B cell (primary cell): ENCODE measurements at regions not wholly inside any gene's neighbourhood (a gene's known extent, or its start where the extent isn't known, plus 50 kb on each side); places are given as distances from the start of the nearest gene placed in this dataset.

Experiments used
- ATAC-seq: fragments of 200-7000 bp; cut with Tn5 transposase; one replicate; pipeline ENCODE4 v1.10.0; 2021; ENCODE audit warnings: low read depth, mild to moderate bottlenecking, moderate number of reproducible peaks, moderate library complexity
- CTCF ChIA-PET: fragments of 350-600 bp; sonication (Branson Sonifier 250); formaldehyde crosslinking; loops from one replicate; lab custom pipeline; 2021; ENCODE audit warnings: antibody characterized with exemption, inconsistent platforms; lab: Charles Lee
- POLR2A ChIA-PET: fragments of 350-600 bp; sonication (Branson Sonifier 250); formaldehyde crosslinking; loops from one replicate; lab custom pipeline; 2021; ENCODE audit warnings: antibody characterized with exemption; lab: Charles Lee
- DNase-seq: peaks from one replicate; pipeline ENCODE4 v3.0.0; 2013
- H2AFZ ChIP-seq: 2 replicates; pipeline ENCODE4 v1.6.1; 2012; ENCODE audit warnings: mild to moderate bottlenecking, low read depth, low read length; ENCODE audit not compliant: insufficient read depth, poor library complexity, severe bottlenecking
- H3K27ac ChIP-seq, 2 donors: 1 replicate in 1 of 2; 2 replicates in 1 of 2; pipeline ENCODE4 v1.5.1; 2012 to 2013; ENCODE audit warnings: low read length in 2 of 2, mild to moderate bottlenecking in 2 of 2, moderate library complexity in 1 of 2
- H3K27me3 ChIP-seq, 4 experiments: fragments of 200-600 bp in 1 of 4; sonication (generic) in 1 of 4; replicated peaks in 1 of 4; 1 replicate in 2 of 4; 2 replicates in 2 of 4; pipeline versions ENCODE4 v1.6.1 to v1.7.0; 2013 to 2016; ENCODE audit warnings: low read length in 3 of 4, mild to moderate bottlenecking in 2 of 4, mixed read lengths in 1 of 4, moderate library complexity in 1 of 4; ENCODE audit not compliant: insufficient read depth in 4 of 4, control insufficient read depth in 3 of 4; ENCODE audit errors: control extremely low read depth in 1 of 4
- H3K36me3 ChIP-seq, 2 experiments: replicated peaks in 1 of 2; 1 replicate in 1 of 2; 2 replicates in 1 of 2; pipeline versions ENCODE4 v1.6.1 to v1.7.1; 2013; ENCODE audit warnings: low read length in 1 of 2; ENCODE audit not compliant: insufficient read depth in 2 of 2, control insufficient read depth in 1 of 2; ENCODE audit errors: control extremely low read depth in 1 of 2, extremely low read depth in 1 of 2
- H3K4me1 ChIP-seq, 2 donors: fragments of 200-600 bp in 1 of 2; sonication (generic) in 1 of 2; 1 replicate in 1 of 2; 2 replicates in 1 of 2; pipeline versions ENCODE4 v1.5.1 to v1.6.1; 2013 to 2017; ENCODE audit warnings: low read length in 2 of 2; ENCODE audit not compliant: control insufficient read depth in 2 of 2, insufficient read depth in 2 of 2
- H3K4me2 ChIP-seq: replicated peaks from 2 replicates; pipeline ENCODE3; 2012; ENCODE audit warnings: mild to moderate bottlenecking, low read depth, low read length; ENCODE audit not compliant: poor library complexity, severe bottlenecking
- H3K4me3 ChIP-seq, 5 experiments: fragments of 200-600 bp in 1 of 5; sonication (generic) in 1 of 5; 1 replicate in 3 of 5; 2 replicates in 2 of 5; pipeline versions ENCODE4 v1.5.1 to v1.7.0; 2011 to 2016; ENCODE audit warnings: low read length in 4 of 5, mild to moderate bottlenecking in 4 of 5, low read depth in 2 of 5, control low read depth in 1 of 5, moderate library complexity in 1 of 5; ENCODE audit not compliant: insufficient read depth in 1 of 5; ENCODE audit errors: control extremely low read depth in 1 of 5, extremely low read depth in 1 of 5
- H3K79me2 ChIP-seq: fragments of 200-600 bp; sonication (generic); one replicate; pipeline ENCODE4 v1.6.0; 2016; ENCODE audit warnings: low read length; ENCODE audit not compliant: control insufficient read depth, insufficient read depth
- H3K9ac ChIP-seq: fragments of 200-600 bp; sonication (generic); 2 replicates; pipeline ENCODE4 v1.6.1; 2017; ENCODE audit warnings: mild to moderate bottlenecking, low read length, moderate library complexity
- H3K9me3 ChIP-seq, 3 donors: one replicate each; pipeline versions ENCODE4 v1.6.1 to v1.7.1; 2013; ENCODE audit warnings: low read length in 2 of 3; ENCODE audit not compliant: control insufficient read depth in 2 of 3, insufficient read depth in 1 of 3; ENCODE audit errors: control extremely low read depth in 1 of 3
- H4K20me1 ChIP-seq: 2 replicates; pipeline ENCODE4 v1.6.0; 2012; ENCODE audit warnings: mild to moderate bottlenecking, low read length; ENCODE audit not compliant: insufficient read depth, control insufficient read depth, poor library complexity, severe bottlenecking
- H3K27ac Mint-ChIP-seq: one replicate; pipeline ENCODE4 v1.8.0; 2021; ENCODE audit warnings: mixed read lengths
- H3K27me3 Mint-ChIP-seq: one replicate; pipeline ENCODE4 v1.8.0; 2021; ENCODE audit warnings: mixed read lengths
- H3K4me1 Mint-ChIP-seq: one replicate; pipeline ENCODE4 v1.8.0; 2021; ENCODE audit warnings: mixed read lengths
- H3K4me3 Mint-ChIP-seq: one replicate; pipeline ENCODE4 v1.8.0; 2021; ENCODE audit warnings: mixed read lengths
- H3K9me3 Mint-ChIP-seq: one replicate; pipeline ENCODE4 v1.8.0; 2022; ENCODE audit warnings: mixed read lengths; ENCODE audit not compliant: insufficient read depth
- EZH2 ChIP-seq: IDR thresholded peaks from 2 replicates; pipeline ENCODE4 v1.6.1; 2012; ENCODE audit warnings: borderline replicate concordance, low read depth, mild to moderate bottlenecking, moderate library complexity, low read length; ENCODE audit not compliant: insufficient read depth, poor library complexity, severe bottlenecking
- WGBS: methylation state at CpG from one replicate; pipeline ENCODE4 v1.1.5; 2013; ENCODE audit warnings: missing lambda C conversion rate; ENCODE audit not compliant: insufficient coverage; 5-methylcytosine and 5-hydroxymethylcytosine counted together
- intact Hi-C: fragments of 100-400 bp; cut with micrococcal nuclease; formaldehyde crosslinking; loops from one replicate; pipeline ENCODE4 v1.10.0; 2022
- TF ChIP-seq, protein P1 (sequence below): fragments of 200-600 bp; IDR thresholded peaks from one replicate; pipeline ENCODE4 v1.8.0; 2022; ENCODE audit warnings: antibody characterized with exemption, mild to moderate bottlenecking

DNA sequence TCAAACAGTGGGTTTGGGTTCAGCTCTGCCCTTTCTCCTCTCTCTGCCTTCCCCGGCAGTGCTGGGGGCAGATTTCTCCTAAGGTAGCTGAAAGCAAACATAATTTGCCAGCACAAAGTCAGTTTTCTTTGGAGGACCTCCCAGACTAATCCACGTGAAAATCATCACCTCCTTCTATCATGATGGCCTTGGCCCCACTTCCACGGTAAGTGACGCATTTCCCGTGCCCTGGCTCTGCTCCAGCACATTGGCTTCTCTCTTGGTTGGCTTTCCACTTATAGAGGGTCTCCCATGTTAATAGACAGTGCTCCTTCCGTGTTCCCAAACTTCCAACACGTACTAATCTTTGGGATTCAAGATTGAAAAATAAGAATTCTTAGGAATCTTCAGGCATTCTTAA is 74.1 kb upstream of the TRIO start:
- Mint-ChIP-seq H3K4me3 (no peak overlapping the region), H3K27ac (no peak overlapping the region), H3K4me1 (no peaks in the 10 kb centered on the region), H3K9me3 (no peaks in the 10 kb centered on the region), H3K27me3 (peaks cover 23% of the 10 kb centered on the region)
- H3K36me3 ChIP-seq, result no peaks in the 10 kb centered on the region
- H4K20me1 ChIP-seq, result no peaks in the 10 kb centered on the region
- ATAC-seq (no peak), DNase-seq (no peak)
- peaks cover 0 to 8% (median 5%) of the 10 kb centered on the region in 4 experiments for H3K27me3 ChIP-seq
- intact Hi-C loops, result no loop called here
- TF ChIP-seq, protein P1, sequence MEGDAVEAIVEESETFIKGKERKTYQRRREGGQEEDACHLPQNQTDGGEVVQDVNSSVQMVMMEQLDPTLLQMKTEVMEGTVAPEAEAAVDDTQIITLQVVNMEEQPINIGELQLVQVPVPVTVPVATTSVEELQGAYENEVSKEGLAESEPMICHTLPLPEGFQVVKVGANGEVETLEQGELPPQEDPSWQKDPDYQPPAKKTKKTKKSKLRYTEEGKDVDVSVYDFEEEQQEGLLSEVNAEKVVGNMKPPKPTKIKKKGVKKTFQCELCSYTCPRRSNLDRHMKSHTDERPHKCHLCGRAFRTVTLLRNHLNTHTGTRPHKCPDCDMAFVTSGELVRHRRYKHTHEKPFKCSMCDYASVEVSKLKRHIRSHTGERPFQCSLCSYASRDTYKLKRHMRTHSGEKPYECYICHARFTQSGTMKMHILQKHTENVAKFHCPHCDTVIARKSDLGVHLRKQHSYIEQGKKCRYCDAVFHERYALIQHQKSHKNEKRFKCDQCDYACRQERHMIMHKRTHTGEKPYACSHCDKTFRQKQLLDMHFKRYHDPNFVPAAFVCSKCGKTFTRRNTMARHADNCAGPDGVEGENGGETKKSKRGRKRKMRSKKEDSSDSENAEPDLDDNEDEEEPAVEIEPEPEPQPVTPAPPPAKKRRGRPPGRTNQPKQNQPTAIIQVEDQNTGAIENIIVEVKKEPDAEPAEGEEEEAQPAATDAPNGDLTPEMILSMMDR, result no peak
- no peak for TF ChIP-seq EZH2
- 94% methylated on average over 5 of the region's 7 CpGs for WGBS
- ChIA-PET POLR2A (no interaction called here), CTCF (no interaction called here)
- H3K9me3 ChIP-seq, result no peaks in the 10 kb centered on the region
- no peak overlapping the region for H2AFZ ChIP-seq
- no peak overlapping the region for H3K27ac ChIP-seq
- no peak overlapping the region for H3K4me2 ChIP-seq
- no peak overlapping the region for H3K4me3 ChIP-seq
- no peaks in the 10 kb centered on the region for H3K79me2 ChIP-seq
- H3K9ac ChIP-seq, result no peak overlapping the region
- H3K4me1 ChIP-seq, result no peaks in the 10 kb centered on the region

DNA sequence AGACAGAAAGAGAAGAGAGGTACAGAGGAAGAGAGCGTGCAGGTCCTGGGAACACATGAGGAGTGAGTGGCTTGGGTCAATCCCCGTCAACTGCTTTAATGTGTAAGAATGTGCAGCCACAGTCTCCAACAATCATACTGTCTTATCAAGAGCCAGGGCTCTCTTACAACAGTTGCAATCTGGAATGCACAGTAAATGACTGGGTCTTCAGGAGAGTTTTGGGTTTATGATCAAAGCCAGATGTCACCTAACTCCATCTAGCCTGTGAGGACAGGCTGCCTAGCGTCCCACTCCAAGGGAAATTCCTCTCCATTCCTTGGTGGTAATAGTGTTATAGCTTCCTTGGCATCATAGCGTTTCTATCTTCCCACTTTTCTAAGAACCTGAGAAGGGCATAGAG is 75.0 kb upstream of the TRIO start:
- TF ChIP-seq, protein P1, result no peak
- no peak for TF ChIP-seq EZH2
- Histone ChIP-seq H3K27ac (no peak overlapping the region), H3K27me3 (peaks cover 0 to 8% (median 5%) of the 10 kb centered on the region in 4 experiments), H3K79me2 (no peaks in the 10 kb centered on the region), H3K9ac (no peak overlapping the region), H2AFZ (no peak overlapping the region), H3K4me2 (no peak overlapping the region), H4K20me1 (no peaks in the 10 kb centered on the region), H3K36me3 (no peaks in the 10 kb centered on the region), H3K9me3 (no peaks in the 10 kb centered on the region), H3K4me1 (no peaks in the 10 kb centered on the region), H3K4me3 (no peak overlapping the region)
- no peak overlapping the region for H3K4me3 Mint-ChIP-seq
- WGBS, result no CpG with 5 or more reads among the region's 4 CpGs
- peaks cover 29% of the 10 kb centered on the region for H3K27me3 Mint-ChIP-seq
- ChIA-PET POLR2A (no interaction called here), CTCF (no interaction called here)
- no peaks in the 10 kb centered on the region for H3K9me3 Mint-ChIP-seq
- no peaks in the 10 kb centered on the region for H3K4me1 Mint-ChIP-seq
- no peak overlapping the region for H3K27ac Mint-ChIP-seq
- no peak for DNase-seq
- intact Hi-C loops, result no loop called here
- no peak for ATAC-seq
